Spleen (tissue), 11 donors: ENCODE measurements at regions not wholly inside any gene's neighbourhood (a gene's known extent, or its start where the extent isn't known, plus 50 kb on each side); places are given as distances from the start of the nearest gene placed in this dataset.

ENCODE experiments used
- DNase-seq: peaks from one replicate; pipeline ENCODE4 v3.0.0-alpha.2; 2020
- H3K27ac ChIP-seq, 8 donors: fragments of 200-600 bp; sonication (generic) in 7 of 8; 1 replicate in 4 of 8; 2 replicates in 4 of 8; pipeline versions ENCODE4 v1.5.0 to v1.8.0; 2016 to 2021; ENCODE audit warnings: inconsistent platforms in 4 of 8, mild to moderate bottlenecking in 4 of 8, moderate library complexity in 1 of 8
- H3K27me3 ChIP-seq, 7 donors: fragments of 200-600 bp; sonication (generic) in 6 of 7; replicated peaks in 1 of 7; 1 replicate in 4 of 7; 2 replicates in 3 of 7; pipeline versions ENCODE4 v1.5.0 to v1.8.0; 2016 to 2021; ENCODE audit warnings: inconsistent platforms in 3 of 7, mild to moderate bottlenecking in 1 of 7
- H3K36me3 ChIP-seq, 6 donors: fragments of 200-600 bp; sonication (generic) in 5 of 6; 1 replicate in 4 of 6; 2 replicates in 2 of 6; pipeline versions ENCODE4 v1.5.0 to v1.8.0; 2016 to 2021; ENCODE audit warnings: inconsistent platforms in 2 of 6
- H3K4me1 ChIP-seq, 6 donors: fragments of 200-600 bp; sonication (generic) in 5 of 6; 1 replicate in 3 of 6; 2 replicates in 3 of 6; pipeline versions ENCODE4 v1.5.0 to v1.8.0; 2016 to 2021; ENCODE audit warnings: inconsistent platforms in 3 of 6
- H3K4me3 ChIP-seq, 8 donors: fragments of 200-600 bp; sonication (generic) in 7 of 8; 1 replicate in 4 of 8; 2 replicates in 4 of 8; pipeline versions ENCODE4 v1.5.0 to v1.8.0; 2016 to 2021; ENCODE audit warnings: inconsistent platforms in 4 of 8, mild to moderate bottlenecking in 4 of 8, moderate library complexity in 2 of 8
- H3K9me3 ChIP-seq, 8 donors: fragments of 200-600 bp; sonication (generic) in 7 of 8; 1 replicate in 4 of 8; 2 replicates in 4 of 8; pipeline versions ENCODE4 v1.5.0 to v1.8.0; 2016 to 2021; ENCODE audit warnings: inconsistent platforms in 4 of 8
- POLR2A ChIP-seq, 3 donors: fragments of 450-650 bp; IDR thresholded peaks; one replicate each; pipeline ENCODE4 v1.5.1; 2017; ENCODE audit warnings: antibody characterized with exemption in 3 of 3, mild to moderate bottlenecking in 1 of 3
- POLR2AphosphoS5 ChIP-seq, 3 donors: sonication (generic); formaldehyde crosslinking; IDR thresholded peaks; one replicate each; pipeline ENCODE4 v1.5.1; 2017; ENCODE audit warnings: antibody characterized with exemption in 3 of 3
- WGBS, 5 donors: extraction: QIAGEN DNeasy Blood & Tissue Kit in 3 of 5; methylation state at CpG; one replicate each; pipeline versions ENCODE4 v1.1.5 to v1.1.7; 2013 to 2018; 5-methylcytosine and 5-hydroxymethylcytosine counted together
- intact Hi-C: fragments of 100-400 bp; cut with DNase I; formaldehyde crosslinking; loops from one replicate; pipeline ENCODE4 v1.15.0; 2023; ENCODE audit warnings: low total_unique reads
- TF ChIP-seq, protein P1 (sequence below), 11 experiments: fragments of 200-600 bp in 7 of 11; fragments of 450-650 bp in 4 of 11; sonication (generic) in 4 of 11; IDR thresholded peaks in 8 of 11; conservative IDR thresholded peaks in 3 of 11; 1 replicate in 7 of 11; 2 replicates in 4 of 11; pipeline versions ENCODE4 v1.4.0 to v1.8.0; 2016 to 2021; ENCODE audit warnings: antibody characterized with exemption in 11 of 11, inconsistent platforms in 4 of 11, mild to moderate bottlenecking in 1 of 11
- donor health status: healthy with polysubstance abuse.
- donor health status: DM: no; HTN: no; CAD: no; lungs with moderate emphysema.
- donor health status: DM: no; HTN: no; CAD: no.
- donor health status: Bipolar disorder and iron deficiency.
- donor health status: healthy.
- donor health status: DM: no; HTN: no; CAD: no.
- donor health status: DM: yes; HTN: yes; CAD: no.

DNA sequence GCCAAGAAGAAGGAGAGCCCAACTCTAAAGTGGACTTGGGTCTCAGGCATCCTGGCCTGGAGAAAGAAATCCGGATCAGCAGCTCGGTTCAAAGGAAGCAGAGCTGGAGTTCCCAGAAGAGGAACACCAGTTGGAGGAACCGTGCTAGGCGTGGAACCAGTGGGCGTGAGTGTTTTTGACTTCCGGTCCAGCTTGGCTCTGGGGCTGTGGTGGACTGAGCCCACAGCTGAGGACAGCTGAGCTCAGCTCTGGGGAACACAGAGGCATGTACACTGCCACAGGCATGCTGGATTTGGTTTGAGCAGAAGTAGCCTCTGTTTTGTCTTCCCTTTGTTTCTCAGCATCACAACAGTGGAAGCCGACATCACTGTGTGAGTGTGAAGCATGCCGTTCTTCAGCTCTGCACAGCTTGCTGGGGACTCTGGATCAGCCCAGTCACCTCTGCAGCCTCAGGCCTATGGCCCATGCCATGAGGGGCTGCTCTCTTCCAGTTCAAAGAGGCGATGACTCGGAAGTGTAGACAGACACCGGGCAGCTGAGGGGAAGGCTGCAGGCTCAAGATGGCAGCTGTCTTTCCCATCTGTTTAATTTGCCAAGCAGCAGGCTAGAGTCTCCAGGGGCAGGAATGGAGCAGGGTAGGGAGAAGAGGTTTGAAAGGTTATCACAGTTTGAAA lies 185.8 kb upstream of the UBE3A start:
- no peak for DNase-seq
- no peaks in the 10 kb centered on the region for H3K27me3 ChIP-seq
- H3K4me3 ChIP-seq = no peak overlapping the region
- H3K9me3 ChIP-seq = peaks cover 0 to 5% (median 0%) of the 10 kb centered on the region in 8 donors
- no peaks in the 10 kb centered on the region for H3K4me1 ChIP-seq
- intact Hi-C loops = no loop called here
- TF ChIP-seq, protein P1, sequence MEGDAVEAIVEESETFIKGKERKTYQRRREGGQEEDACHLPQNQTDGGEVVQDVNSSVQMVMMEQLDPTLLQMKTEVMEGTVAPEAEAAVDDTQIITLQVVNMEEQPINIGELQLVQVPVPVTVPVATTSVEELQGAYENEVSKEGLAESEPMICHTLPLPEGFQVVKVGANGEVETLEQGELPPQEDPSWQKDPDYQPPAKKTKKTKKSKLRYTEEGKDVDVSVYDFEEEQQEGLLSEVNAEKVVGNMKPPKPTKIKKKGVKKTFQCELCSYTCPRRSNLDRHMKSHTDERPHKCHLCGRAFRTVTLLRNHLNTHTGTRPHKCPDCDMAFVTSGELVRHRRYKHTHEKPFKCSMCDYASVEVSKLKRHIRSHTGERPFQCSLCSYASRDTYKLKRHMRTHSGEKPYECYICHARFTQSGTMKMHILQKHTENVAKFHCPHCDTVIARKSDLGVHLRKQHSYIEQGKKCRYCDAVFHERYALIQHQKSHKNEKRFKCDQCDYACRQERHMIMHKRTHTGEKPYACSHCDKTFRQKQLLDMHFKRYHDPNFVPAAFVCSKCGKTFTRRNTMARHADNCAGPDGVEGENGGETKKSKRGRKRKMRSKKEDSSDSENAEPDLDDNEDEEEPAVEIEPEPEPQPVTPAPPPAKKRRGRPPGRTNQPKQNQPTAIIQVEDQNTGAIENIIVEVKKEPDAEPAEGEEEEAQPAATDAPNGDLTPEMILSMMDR (IDR thresholded peaks at IDR 0.05 in 8 of 11, conservative IDR thresholded peaks at IDR 0.05 in 3 of 11) = no peak
- no peak for TF ChIP-seq POLR2AphosphoS5 (IDR thresholded peaks at IDR 0.05)
- no peak for TF ChIP-seq POLR2A (IDR thresholded peaks at IDR 0.05)
- WGBS, 5 donors = 71 to 77% (median 76%) methylated on average over 11 of the region's 11 CpGs
- no peak overlapping the region for H3K27ac ChIP-seq
- H3K36me3 ChIP-seq = no peaks in the 10 kb centered on the region

DNA sequence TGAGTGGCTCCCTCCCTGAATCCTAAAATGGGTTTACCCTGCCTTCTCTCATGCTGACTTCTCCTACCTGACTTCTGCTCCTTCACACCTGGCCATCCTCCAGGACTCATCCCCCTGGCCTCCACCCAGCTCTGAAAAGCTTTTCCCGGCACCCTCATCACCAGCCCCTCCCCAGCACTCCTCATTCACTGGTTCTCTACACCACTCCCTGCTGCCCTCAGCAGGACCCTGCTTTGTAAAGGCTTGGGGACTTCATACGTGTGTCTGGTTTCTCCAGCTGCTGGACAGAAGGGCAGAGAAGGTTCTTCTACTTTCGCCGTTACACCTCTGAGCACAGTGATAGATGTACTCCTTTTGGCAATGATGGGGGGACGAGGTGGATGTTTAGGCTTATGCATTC lies 184.9 kb upstream of the UBE3A start:
- intact Hi-C loops = no loop called here
- TF ChIP-seq, protein P1 (IDR thresholded peaks at IDR 0.05 in 8 of 11, conservative IDR thresholded peaks at IDR 0.05 in 3 of 11) = no peak
- no peak for TF ChIP-seq POLR2A (IDR thresholded peaks at IDR 0.05)
- TF ChIP-seq POLR2AphosphoS5 (IDR thresholded peaks at IDR 0.05) = no peak
- Histone ChIP-seq H3K27ac (no peak overlapping the region), H3K4me1 (no peaks in the 10 kb centered on the region), H3K4me3 (no peak overlapping the region), H3K36me3 (no peaks in the 10 kb centered on the region), H3K9me3 (peaks cover 0 to 12% (median 0%) of the 10 kb centered on the region in 8 donors), H3K27me3 (no peaks in the 10 kb centered on the region)
- DNase-seq = no peak
- 64 to 80% (median 71%) methylated on average over 5 of the region's 5 CpGs for WGBS, 5 donors

DNA sequence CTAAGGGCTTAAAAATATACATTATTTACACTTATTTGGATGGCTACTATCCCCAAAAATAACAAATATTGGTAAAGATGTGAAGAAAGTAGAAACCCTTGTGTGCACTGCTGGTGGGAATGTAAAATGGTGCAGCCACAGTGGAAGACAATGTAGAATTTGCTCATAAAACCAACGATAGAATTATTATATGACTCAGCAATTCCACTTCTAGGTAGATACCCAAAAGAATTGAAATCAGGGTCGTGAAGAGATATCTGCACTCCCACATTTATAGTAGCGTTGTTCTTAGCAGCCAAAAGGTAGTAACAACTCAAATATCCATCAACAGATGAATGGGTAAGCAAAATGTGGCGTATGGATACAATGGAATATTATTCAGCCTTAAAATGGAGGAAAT lies 181.6 kb upstream of the UBE3A start:
- Histone ChIP-seq H3K27me3 (no peaks in the 10 kb centered on the region), H3K9me3 (peaks cover 0 to 17% (median 0%) of the 10 kb centered on the region in 8 donors), H3K4me1 (no peaks in the 10 kb centered on the region), H3K4me3 (no peak overlapping the region), H3K27ac (no peak overlapping the region), H3K36me3 (no peaks in the 10 kb centered on the region)
- intact Hi-C loops = no loop called here
- TF ChIP-seq, protein P1 (IDR thresholded peaks at IDR 0.05 in 8 of 11, conservative IDR thresholded peaks at IDR 0.05 in 3 of 11) = no peak
- TF ChIP-seq POLR2A (IDR thresholded peaks at IDR 0.05) (no peak), POLR2AphosphoS5 (IDR thresholded peaks at IDR 0.05) (no peak)
- 78 to 87% (median 83%) methylated on average over 4 of the region's 4 CpGs for WGBS, 5 donors
- DNase-seq = no peak

DNA sequence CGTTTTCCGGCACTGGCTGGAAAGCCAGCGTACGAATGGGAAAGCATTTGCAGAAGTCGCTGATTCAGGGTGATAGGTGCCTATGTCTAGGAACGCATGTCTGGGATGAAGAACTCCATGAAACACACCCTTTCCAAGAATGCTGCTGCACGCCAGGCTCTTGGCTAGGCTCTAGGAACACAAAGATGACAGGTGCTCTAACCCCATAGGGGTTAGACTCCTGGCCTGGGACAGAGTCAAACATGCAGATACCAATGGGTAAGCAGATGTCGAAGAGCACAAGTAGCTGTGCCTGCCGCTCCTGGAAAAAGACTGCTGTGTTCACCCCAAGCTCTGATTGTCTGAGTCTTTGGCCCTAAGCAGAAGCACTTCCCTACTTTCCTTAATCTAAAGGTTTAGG lies 180.9 kb upstream of the UBE3A start:
- H3K4me3 ChIP-seq = no peak overlapping the region
- no peaks in the 10 kb centered on the region for H3K36me3 ChIP-seq
- no peak overlapping the region for H3K27ac ChIP-seq
- H3K9me3 ChIP-seq = peaks cover 0 to 17% (median 0%) of the 10 kb centered on the region in 8 donors
- WGBS, 5 donors = 76 to 84% (median 82%) methylated on average over 9 of the region's 9 CpGs
- DNase-seq = no peak
- TF ChIP-seq POLR2AphosphoS5 (IDR thresholded peaks at IDR 0.05) (no peak), POLR2A (IDR thresholded peaks at IDR 0.05) (no peak)
- TF ChIP-seq, protein P1 (IDR thresholded peaks at IDR 0.05 in 8 of 11, conservative IDR thresholded peaks at IDR 0.05 in 3 of 11) = no peak
- H3K27me3 ChIP-seq = no peaks in the 10 kb centered on the region
- no peaks in the 10 kb centered on the region for H3K4me1 ChIP-seq
- intact Hi-C loops = no loop called here
